Natural killer cell (primary cell): ENCODE measurements at regions not wholly inside any gene's neighbourhood (a gene's known extent, or its start where the extent isn't known, plus 50 kb on each side); places are given as distances from the start of the nearest gene placed in this dataset.

Source experiments
- ATAC-seq, 3 donors: fragments of 150-1000 bp in 2 of 3; fragments of 200-7000 bp in 1 of 3; cut with Tn5 transposase; 1 replicate in 1 of 3; 2 replicates in 2 of 3; pipeline ENCODE4 v1.10.0; 2021; ENCODE audit warnings: mild to moderate bottlenecking in 2 of 3, moderate library complexity in 2 of 3
- DNase-seq, 2 donors: peaks; one replicate each; pipeline versions ENCODE4 v3.0.0 to v3.0.0-alpha.2; 2013 to 2021; ENCODE audit warnings: mixed read lengths in 1 of 2
- H3K27ac ChIP-seq: one replicate; pipeline ENCODE4 v1.5.1; 2013; ENCODE audit warnings: mild to moderate bottlenecking, low read length
- H3K27me3 ChIP-seq: one replicate; pipeline ENCODE4 v1.6.1; 2013; ENCODE audit warnings: low read length; ENCODE audit not compliant: control insufficient read depth, insufficient read depth
- H3K36me3 ChIP-seq: one replicate; pipeline ENCODE4 v1.6.1; 2013; ENCODE audit warnings: low read length; ENCODE audit not compliant: control insufficient read depth, insufficient read depth
- H3K4me1 ChIP-seq: one replicate; pipeline ENCODE4 v1.6.1; 2013; ENCODE audit warnings: low read length; ENCODE audit not compliant: control insufficient read depth, insufficient read depth
- H3K4me3 ChIP-seq: one replicate; pipeline ENCODE4 v1.5.1; 2013; ENCODE audit warnings: low read length
- H3K9me3 ChIP-seq: one replicate; pipeline ENCODE4 v1.6.1; 2013; ENCODE audit warnings: low read length; ENCODE audit not compliant: control insufficient read depth, insufficient read depth
- H3K27ac Mint-ChIP-seq, 2 donors: one replicate each; pipeline ENCODE4 v1.8.0; 2022; ENCODE audit warnings: mild to moderate bottlenecking in 2 of 2, mixed read lengths in 2 of 2, moderate library complexity in 1 of 2
- H3K27me3 Mint-ChIP-seq, 2 donors: one replicate each; pipeline ENCODE4 v1.8.0; 2022; ENCODE audit warnings: low read depth in 2 of 2, mixed read lengths in 2 of 2
- H3K36me3 Mint-ChIP-seq: one replicate; pipeline ENCODE4 v1.8.0; 2022; ENCODE audit warnings: mixed read lengths
- H3K4me1 Mint-ChIP-seq, 2 donors: one replicate each; pipeline ENCODE4 v1.8.0; 2022; ENCODE audit warnings: mixed read lengths in 2 of 2
- H3K4me3 Mint-ChIP-seq: one replicate; pipeline ENCODE4 v1.8.0; 2022; ENCODE audit warnings: mild to moderate bottlenecking, moderate library complexity, mixed read lengths
- H3K9me3 Mint-ChIP-seq, 2 donors: one replicate each; pipeline ENCODE4 v1.8.0; 2022; ENCODE audit warnings: mixed read lengths in 2 of 2
- CTCF ChIP-seq: fragments of 200-600 bp; IDR thresholded peaks from one replicate; pipeline ENCODE4 v1.8.0; 2022; ENCODE audit warnings: antibody characterized with exemption
- WGBS: methylation state at CpG from one replicate; pipeline ENCODE4 v1.1.7; 2013; ENCODE audit warnings: missing lambda C conversion rate; ENCODE audit not compliant: insufficient coverage; 5-methylcytosine and 5-hydroxymethylcytosine counted together
- intact Hi-C: fragments of 100-400 bp; cut with micrococcal nuclease; formaldehyde crosslinking; loops from one replicate; pipeline ENCODE4 v1.14.2; 2022

GRCh38 chr12:113744802-113745395, 221.2 kb downstream of the RBM19 start:
- no peaks in the 10 kb centered on the region for H3K4me1 Mint-ChIP-seq
- no peak for ATAC-seq
- intact Hi-C loops: no loop called here

GRCh38 chr12:113742801-113743200, 223.3 kb downstream of the RBM19 start:
- intact Hi-C loops: no loop called here
- no peak for DNase-seq
- peaks cover 26 to 27% of the 10 kb centered on the region in 2 donors for H3K27me3 Mint-ChIP-seq

More at GRCh38 chr12:113744802-113745395, 221.2 kb downstream of the RBM19 start:
- H3K36me3 Mint-ChIP-seq: no peaks in the 10 kb centered on the region
- Histone ChIP-seq H3K27me3 (no peaks in the 10 kb centered on the region), H3K9me3 (no peaks in the 10 kb centered on the region), H3K4me1 (no peaks in the 10 kb centered on the region), H3K4me3 (no peak overlapping the region), H3K36me3 (no peaks in the 10 kb centered on the region), H3K27ac (no peak overlapping the region)
- H3K27ac Mint-ChIP-seq: no peak overlapping the region
- TF ChIP-seq CTCF: no peak
- no peak for DNase-seq
- H3K27me3 Mint-ChIP-seq: peaks cover 15 to 22% of the 10 kb centered on the region in 2 donors
- H3K4me3 Mint-ChIP-seq: no peak overlapping the region
- 77% methylated on average over 8 of the region's 8 CpGs for WGBS
- H3K9me3 Mint-ChIP-seq: no peaks in the 10 kb centered on the region

GRCh38 chr12:113740699-113741098, 225.4 kb downstream of the RBM19 start:
- WGBS: 70% methylated on average over 1 of the region's 1 CpG
- no peak overlapping the region for H3K4me3 Mint-ChIP-seq
- no peak for DNase-seq
- H3K4me1 Mint-ChIP-seq: no peaks in the 10 kb centered on the region
- H3K4me1 ChIP-seq: no peaks in the 10 kb centered on the region
- intact Hi-C loops: no loop called here
- H3K27me3 Mint-ChIP-seq: peaks cover 20 to 26% of the 10 kb centered on the region in 2 donors
- no peak overlapping the region for H3K4me3 ChIP-seq
- TF ChIP-seq CTCF: no peak
- no peak overlapping the region for H3K27ac Mint-ChIP-seq
- no peak overlapping the region for H3K27ac ChIP-seq
- no peaks in the 10 kb centered on the region for H3K36me3 ChIP-seq
- no peak for ATAC-seq
- no peaks in the 10 kb centered on the region for H3K36me3 Mint-ChIP-seq
- H3K9me3 Mint-ChIP-seq: no peaks in the 10 kb centered on the region
- no peaks in the 10 kb centered on the region for H3K27me3 ChIP-seq
- H3K9me3 ChIP-seq: no peaks in the 10 kb centered on the region

More at GRCh38 chr12:113742801-113743200, 223.3 kb downstream of the RBM19 start:
- Histone ChIP-seq H3K27ac (no peak overlapping the region), H3K4me1 (no peaks in the 10 kb centered on the region), H3K27me3 (no peaks in the 10 kb centered on the region), H3K4me3 (no peak overlapping the region), H3K9me3 (no peaks in the 10 kb centered on the region), H3K36me3 (no peaks in the 10 kb centered on the region)
- Mint-ChIP-seq H3K9me3 (no peaks in the 10 kb centered on the region), H3K4me1 (no peaks in the 10 kb centered on the region), H3K36me3 (no peaks in the 10 kb centered on the region), H3K27ac (no peak overlapping the region), H3K4me3 (no peak overlapping the region)
- no peak for ATAC-seq
- TF ChIP-seq CTCF: no peak
- WGBS: 91% methylated on average over 8 of the region's 8 CpGs

- Mint-ChIP-seq H3K36me3 (no peaks in the 10 kb centered on the region), H3K27ac (no peak overlapping the region), H3K27me3 (peaks cover 22 to 25% of the 10 kb centered on the region in 2 donors), H3K4me1 (no peaks in the 10 kb centered on the region), H3K4me3 (no peak overlapping the region), H3K9me3 (no peaks in the 10 kb centered on the region)
- Histone ChIP-seq H3K9me3 (no peaks in the 10 kb centered on the region), H3K27ac (no peak overlapping the region), H3K4me3 (no peak overlapping the region), H3K4me1 (no peaks in the 10 kb centered on the region), H3K36me3 (no peaks in the 10 kb centered on the region), H3K27me3 (no peaks in the 10 kb centered on the region)
- ATAC-seq: no peak
- WGBS: 23% methylated on average over 17 of the region's 17 CpGs
- DNase-seq: no peak
- TF ChIP-seq CTCF: no peak
- intact Hi-C loops: no loop called here
Observed at GRCh38 chr12:113735131-113735530, 231.0 kb downstream of the RBM19 start.
